Esophagus squamous epithelium (tissue), 5 donors: ENCODE measurements at regions not wholly inside any gene's neighbourhood (a gene's known extent, or its start where the extent isn't known, plus 50 kb on each side); places are given as distances from the start of the nearest gene placed in this dataset.

Experiments used
- DNase-seq: peaks from one replicate; lab custom pipeline; 2025; lab: John Stamatoyannopoulos, UW
- H3K27ac ChIP-seq, 4 donors: fragments of 200-600 bp; sonication (generic); one replicate each; pipeline ENCODE4 v1.5.1; 2016 to 2019; ENCODE audit warnings: mild to moderate bottlenecking in 1 of 4
- H3K27me3 ChIP-seq, 4 donors: fragments of 200-600 bp; sonication (generic); 1 replicate in 3 of 4; 2 replicates in 1 of 4; pipeline versions ENCODE4 v1.5.1 to v1.6.0; 2017 to 2021; ENCODE audit warnings: antibody characterized with exemption in 1 of 4
- H3K36me3 ChIP-seq, 3 donors: fragments of 200-600 bp; sonication (generic); one replicate each; pipeline ENCODE4 v1.5.1; 2016 to 2019
- H3K4me1 ChIP-seq, 3 donors: fragments of 200-600 bp; sonication (generic); one replicate each; pipeline ENCODE4 v1.5.1; 2017 to 2019
- H3K4me3 ChIP-seq, 4 donors: fragments of 200-600 bp; sonication (generic); 1 replicate in 3 of 4; 2 replicates in 1 of 4; pipeline ENCODE4 v1.5.1; 2016 to 2019; ENCODE audit warnings: mild to moderate bottlenecking in 2 of 4, moderate library complexity in 1 of 4
- H3K9me3 ChIP-seq, 3 donors: fragments of 200-600 bp; sonication (generic); one replicate each; pipeline ENCODE4 v1.5.1; 2016 to 2019
- CTCF ChIP-seq, 6 experiments: fragments of 450-650 bp in 4 of 6; fragments of 200-600 bp in 2 of 6; sonication (generic) in 2 of 6; IDR thresholded peaks; one replicate each; pipeline ENCODE4 v1.5.1; 2016 to 2019; ENCODE audit warnings: antibody characterized with exemption in 6 of 6, mild to moderate bottlenecking in 4 of 6, moderate library complexity in 4 of 6
- POLR2A ChIP-seq, 4 donors: fragments of 450-650 bp; IDR thresholded peaks; one replicate each; pipeline ENCODE4 v1.6.1; 2017; ENCODE audit warnings: antibody characterized with exemption in 4 of 4, mild to moderate bottlenecking in 4 of 4, moderate library complexity in 3 of 4
- WGBS, 2 donors: methylation state at CpG; one replicate each; pipeline ENCODE4 v1.1.5; 2018; 5-methylcytosine and 5-hydroxymethylcytosine counted together
- intact Hi-C: fragments of 100-400 bp; cut with DNase I; formaldehyde crosslinking; loops from one replicate; pipeline ENCODE4 v1.15.0; 2022
- donor health status: DM: yes; HTN: yes; CAD: no.

GRCh38 chr4:127533028-127533700 lies 99.6 kb upstream of the INTU start:
- Histone ChIP-seq H3K27me3 (no peaks in the 10 kb centered on the region), H3K4me3 (no peak overlapping the region), H3K36me3 (no peaks in the 10 kb centered on the region), H3K9me3 (peaks cover 0 to 6% (median 0%) of the 10 kb centered on the region in 3 donors), H3K4me1 (no peaks in the 10 kb centered on the region), H3K27ac (no peak overlapping the region)
- no peak for TF ChIP-seq CTCF (IDR thresholded peaks at IDR 0.05)
- TF ChIP-seq POLR2A (IDR thresholded peaks at IDR 0.05), result no peak
- WGBS, 2 donors, result 56 to 63% methylated on average over 1 of the region's 1 CpG
- intact Hi-C loops, result no loop called here
- no peak for DNase-seq

- Histone ChIP-seq H3K4me3 (no peak overlapping the region), H3K27ac (no peak overlapping the region), H3K27me3 (no peaks in the 10 kb centered on the region), H3K9me3 (peaks cover 0 to 6% (median 0%) of the 10 kb centered on the region in 3 donors), H3K4me1 (peaks cover 0 to 6% (median 0%) of the 10 kb centered on the region in 3 donors), H3K36me3 (no peaks in the 10 kb centered on the region)
- WGBS, 2 donors, result 69 to 76% methylated on average over 4 of the region's 4 CpGs
- intact Hi-C loops, result no loop called here
- TF ChIP-seq POLR2A (IDR thresholded peaks at IDR 0.05) (no peak), CTCF (IDR thresholded peaks at IDR 0.05) (no peak)
- no peak for DNase-seq
Measured at GRCh38 chr4:127534041-127534825, 98.5 kb upstream of the INTU start.

GRCh38 chr4:127538016-127538415 lies 94.7 kb upstream of the INTU start:
- Histone ChIP-seq H3K36me3 (no peaks in the 10 kb centered on the region), H3K9me3 (no peaks in the 10 kb centered on the region), H3K27ac (no peak overlapping the region), H3K4me3 (no peak overlapping the region), H3K27me3 (no peaks in the 10 kb centered on the region), H3K4me1 (peaks cover 0 to 6% (median 0%) of the 10 kb centered on the region in 3 donors)
- WGBS, 2 donors, result 36 to 38% methylated on average over 1 of the region's 1 CpG
- intact Hi-C loops, result no loop called here
- TF ChIP-seq POLR2A (IDR thresholded peaks at IDR 0.05) (no peak), CTCF (IDR thresholded peaks at IDR 0.05) (no peak)
- DNase-seq, result no peak

GRCh38 chr4:127540497-127541025 lies 92.2 kb upstream of the INTU start:
- intact Hi-C loops, result no loop called here
- H3K27me3 ChIP-seq, result no peaks in the 10 kb centered on the region
- 64 to 79% methylated on average over 3 of the region's 3 CpGs for WGBS, 2 donors
- no peaks in the 10 kb centered on the region for H3K36me3 ChIP-seq
- H3K9me3 ChIP-seq, result no peaks in the 10 kb centered on the region
- H3K4me3 ChIP-seq, result no peak overlapping the region
- DNase-seq, result no peak
- TF ChIP-seq CTCF (IDR thresholded peaks at IDR 0.05) (no peak), POLR2A (IDR thresholded peaks at IDR 0.05) (no peak)
- no peak overlapping the region for H3K27ac ChIP-seq
- H3K4me1 ChIP-seq, result peaks cover 0 to 6% (median 0%) of the 10 kb centered on the region in 3 donors

GRCh38 chr4:127545271-127545670 lies 87.5 kb upstream of the INTU start:
- Histone ChIP-seq H3K4me3 (no peak overlapping the region), H3K27ac (no peak overlapping the region), H3K36me3 (no peaks in the 10 kb centered on the region), H3K9me3 (no peaks in the 10 kb centered on the region), H3K4me1 (no peaks in the 10 kb centered on the region), H3K27me3 (no peaks in the 10 kb centered on the region)
- no peak for DNase-seq
- TF ChIP-seq POLR2A (IDR thresholded peaks at IDR 0.05) (no peak), CTCF (IDR thresholded peaks at IDR 0.05) (no peak)
- intact Hi-C loops, result no loop called here
